SK-N-SH (cell line): ENCODE measurements at regions not wholly inside any gene's neighbourhood (a gene's known extent, or its start where the extent isn't known, plus 50 kb on each side); places are given as distances from the start of the nearest gene placed in this dataset.
A peak's percentile ranks its signal among the peaks of the same experiment; 100 is the strongest.

ENCODE experiments used
- CTCF ChIA-PET: fragments of 300-600, 350-600 bp; formaldehyde crosslinking; extraction: SDS; loops from one replicate; lab custom pipeline; 2021; lab: Yijun Ruan, JAX
- POLR2A ChIA-PET: fragments of 350-600 bp; sonication (Branson Sonifier 250); formaldehyde crosslinking; extraction: SDS; loops from one replicate; lab custom pipeline; 2020; ENCODE audit warnings: antibody characterized with exemption, inconsistent platforms; lab: Yijun Ruan, JAX
- DNase-seq: peaks from one replicate; pipeline ENCODE4 v3.0.0; 2012
- H2AFZ ChIP-seq: fragments of 200-600 bp; sonication (generic); 2 replicates; pipeline ENCODE4 v1.8.1; 2016; ENCODE audit warnings: antibody characterized with exemption, mild to moderate bottlenecking, low read depth
- H3F3A ChIP-seq: fragments of 200-600 bp; sonication (generic); replicated peaks from 2 replicates; pipeline ENCODE3; 2016; ENCODE audit warnings: antibody characterized with exemption, mild to moderate bottlenecking; ENCODE audit not compliant: insufficient read depth
- H3K27ac ChIP-seq, 2 experiments: fragments of 200-500 bp in 1 of 2; fragments of 200-600 bp in 1 of 2; sonication (Bioruptor generic) in 1 of 2; sonication (generic), shearing (Covaris generic) in 1 of 2; 2 replicates each; pipeline versions ENCODE4 v1.5.1 to v1.6.1; 2014 to 2016; ENCODE audit warnings: low read depth in 2 of 2, inconsistent platforms in 1 of 2, low read length in 1 of 2, mild to moderate bottlenecking in 1 of 2, mixed read lengths in 1 of 2
- H3K27me3 ChIP-seq: fragments of 200-600 bp; sonication (generic), shearing (Covaris generic); 2 replicates; pipeline ENCODE4 v1.6.1; 2016; ENCODE audit warnings: mixed run types; ENCODE audit not compliant: insufficient read depth
- H3K36me3 ChIP-seq, 2 experiments: fragments of 200-500 bp in 1 of 2; fragments of 200-600 bp in 1 of 2; sonication (Bioruptor generic) in 1 of 2; sonication (generic) in 1 of 2; replicated peaks in 1 of 2; 2 replicates each; pipeline versions ENCODE3 to v1.5.1; 2014 to 2016; ENCODE audit warnings: low read length in 1 of 2, mild to moderate bottlenecking in 1 of 2; ENCODE audit not compliant: insufficient read depth in 2 of 2, control insufficient read depth in 1 of 2
- H3K4me1 ChIP-seq, 2 experiments: fragments of 200-500 bp in 1 of 2; fragments of 200-600 bp in 1 of 2; sonication (Bioruptor generic) in 1 of 2; sonication (generic), shearing (Covaris generic) in 1 of 2; 2 replicates each; pipeline versions ENCODE4 v1.5.1 to v1.6.1; 2014 to 2016; ENCODE audit warnings: low read depth in 1 of 2, low read length in 1 of 2, mixed run types in 1 of 2; ENCODE audit not compliant: insufficient read depth in 2 of 2, control insufficient read depth in 1 of 2
- H3K4me2 ChIP-seq: fragments of 200-600 bp; sonication (generic), shearing (Covaris generic); 2 replicates; pipeline ENCODE4 v1.6.1; 2017; ENCODE audit warnings: mixed run types
- H3K4me3 ChIP-seq, 2 experiments: fragments of 200-500 bp in 1 of 2; fragments of 200-600 bp in 1 of 2; sonication (Bioruptor generic) in 1 of 2; sonication (generic), shearing (Covaris generic) in 1 of 2; 2 replicates each; pipeline versions ENCODE4 v1.5.1 to v1.8.1; 2014 to 2016; ENCODE audit warnings: low read depth in 2 of 2, inconsistent platforms in 1 of 2, low read length in 1 of 2, mild to moderate bottlenecking in 1 of 2, mixed read lengths in 1 of 2, moderate library complexity in 1 of 2
- H3K79me2 ChIP-seq: fragments of 200-600 bp; sonication (generic); 2 replicates; pipeline ENCODE4 v1.8.1; 2017; ENCODE audit warnings: mild to moderate bottlenecking; ENCODE audit not compliant: insufficient read depth
- H3K9ac ChIP-seq: fragments of 200-600 bp; sonication (generic); 2 replicates; pipeline ENCODE4 v1.6.1; 2017; ENCODE audit warnings: mixed run types
- H3K9me2 ChIP-seq: fragments of 200-600 bp; sonication (generic); 2 replicates; pipeline ENCODE4 v1.6.1; 2017; ENCODE audit warnings: mixed run types
- H3K9me3 ChIP-seq: fragments of 200-600 bp; sonication (generic); 2 replicates; pipeline ENCODE4 v1.6.1; 2017; ENCODE audit warnings: mixed run types, mild to moderate bottlenecking, moderate library complexity
- H4K20me1 ChIP-seq: fragments of 200-600 bp; sonication (generic); 2 replicates; pipeline ENCODE4 v1.6.1; 2017; ENCODE audit warnings: mild to moderate bottlenecking, mixed run types; ENCODE audit not compliant: insufficient read depth
- CHD2 ChIP-seq: fragments of 150-350 bp; IDR thresholded peaks from 2 replicates; pipeline ENCODE4 v1.6.1; 2018; ENCODE audit warnings: low read length; ENCODE audit not compliant: partially characterized antibody
- CTCF ChIP-seq: fragments of 200-600 bp; sonication (generic); IDR thresholded peaks from 2 replicates; pipeline ENCODE4 v1.6.1; 2017; ENCODE audit warnings: antibody characterized with exemption, mild to moderate bottlenecking, moderate library complexity
- ELF1 ChIP-seq: IDR thresholded peaks from 2 replicates; pipeline ENCODE4 v1.4.0; 2012
- EP300 ChIP-seq, 2 experiments: IDR thresholded peaks; 2 replicates each; pipeline versions ENCODE4 v1.4.0 to v1.6.1; 2012; ENCODE audit warnings: borderline replicate concordance in 1 of 2, low read depth in 1 of 2, low read length in 1 of 2
- FOSL2 ChIP-seq: IDR thresholded peaks from 2 replicates; pipeline ENCODE4 v1.4.0; 2012; ENCODE audit warnings: low read depth, mild to moderate bottlenecking, moderate library complexity, borderline replicate concordance
- GATA2 ChIP-seq: sonication (generic); formaldehyde crosslinking; IDR thresholded peaks from 2 replicates; pipeline ENCODE4 v1.5.0; 2020; ENCODE audit warnings: mild to moderate bottlenecking, missing genetic modification reagents
- NFIC ChIP-seq: IDR thresholded peaks from 2 replicates; pipeline ENCODE4 v1.4.0; 2012; ENCODE audit warnings: borderline replicate concordance
- POLR2AphosphoS5 ChIP-seq: IDR thresholded peaks from 2 replicates; pipeline ENCODE4 v1.6.1; 2012; ENCODE audit warnings: low read depth, low read length
- RAD21 ChIP-seq: IDR thresholded peaks from 2 replicates; pipeline ENCODE4 v1.6.1; 2012; ENCODE audit warnings: mild to moderate bottlenecking, low read length
- RXRA ChIP-seq: IDR thresholded peaks from 2 replicates; pipeline ENCODE4 v1.4.0; 2012; ENCODE audit warnings: low read depth, mild to moderate bottlenecking, borderline replicate concordance
- SIN3A ChIP-seq: IDR thresholded peaks from 2 replicates; pipeline ENCODE4 v1.6.1; 2012; ENCODE audit warnings: low read depth, mild to moderate bottlenecking, low read length, moderate library complexity, borderline replicate concordance
- SMC3 ChIP-seq: IDR thresholded peaks from 2 replicates; pipeline ENCODE4 v1.6.1; 2012; ENCODE audit warnings: low read depth, low read length, improper control_type of control experiment
- TCF12 ChIP-seq: IDR thresholded peaks from 2 replicates; pipeline ENCODE4 v1.4.0; 2012
- TEAD4 ChIP-seq: IDR thresholded peaks from 2 replicates; pipeline ENCODE4 v1.4.0; 2012; ENCODE audit warnings: mild to moderate bottlenecking, borderline replicate concordance; ENCODE audit not compliant: insufficient read depth
- YY1 ChIP-seq: IDR thresholded peaks from 2 replicates; pipeline ENCODE4 v1.4.0; 2012; ENCODE audit warnings: low read depth, mild to moderate bottlenecking
- WGBS: methylation state at CpG from one replicate; pipeline ENCODE4 v1.1.6; 2017; ENCODE audit warnings: low lambda C conversion rate; 5-methylcytosine and 5-hydroxymethylcytosine counted together
- TF ChIP-seq, protein P1 (sequence below): IDR thresholded peaks from 2 replicates; pipeline ENCODE4 v1.4.0; 2012; ENCODE audit warnings: low read depth
- TF ChIP-seq, protein P2 (sequence below): IDR thresholded peaks from 2 replicates; pipeline ENCODE4 v1.4.0; 2012; ENCODE audit warnings: low read depth, borderline replicate concordance
- TF ChIP-seq, protein P3 (sequence below): IDR thresholded peaks from 2 replicates; pipeline ENCODE4 v1.6.1; 2012; ENCODE audit warnings: mild to moderate bottlenecking, low read depth, low read length, moderate library complexity

GRCh38 chr4:127238956-127239475, 393.7 kb upstream of the INTU start:
- H3K4me2 ChIP-seq: no peak overlapping the region
- H3K9ac ChIP-seq: no peak overlapping the region
- ChIA-PET CTCF (no interaction called here), POLR2A (no interaction called here)
- no peaks in the 10 kb centered on the region for H3K79me2 ChIP-seq
- H3K9me3 ChIP-seq: no peaks in the 10 kb centered on the region
- H3K27me3 ChIP-seq: no peaks in the 10 kb centered on the region
- no peaks in the 10 kb centered on the region for H4K20me1 ChIP-seq
- no peak for DNase-seq
- no peaks in the 10 kb centered on the region for H3F3A ChIP-seq
- 21% methylated on average over 5 of the region's 5 CpGs for WGBS
- no peak overlapping the region; a peak in 1 of 4 replicates for H3K27ac ChIP-seq
- H3K9me2 ChIP-seq: no peaks in the 10 kb centered on the region
- TF ChIP-seq TCF12: no peak
- H3K4me3 ChIP-seq: no peak overlapping the region
- no peaks in the 10 kb centered on the region for H3K36me3 ChIP-seq
- peaks cover 0 to 13% of the 10 kb centered on the region in 2 experiments; a peak in 2 of 4 replicates for H3K4me1 ChIP-seq
- H2AFZ ChIP-seq: peak overlapping the region; percentile 59; the same call in 1 of the 2 replicates

GRCh38 chr4:127239902-127240763, 392.6 kb upstream of the INTU start:
- no peak overlapping the region for H3K9ac ChIP-seq
- DNase-seq: peak; percentile 22
- ChIA-PET CTCF (no interaction called here), POLR2A (no interaction called here)
- no peaks in the 10 kb centered on the region for H3K9me3 ChIP-seq
- H3K4me2 ChIP-seq: no peak overlapping the region
- 9% methylated on average over 7 of the region's 7 CpGs for WGBS
- H3K4me1 ChIP-seq: peaks cover 0 to 13% of the 10 kb centered on the region in 2 experiments; a peak in 2 of 4 replicates
- H4K20me1 ChIP-seq: no peaks in the 10 kb centered on the region
- peak overlapping the region in 1 of 2 experiments; percentile 53; a peak in 1 of 4 replicates for H3K27ac ChIP-seq
- H3K79me2 ChIP-seq: no peaks in the 10 kb centered on the region
- H3K9me2 ChIP-seq: no peaks in the 10 kb centered on the region
- H3K4me3 ChIP-seq: no peak overlapping the region
- no peaks in the 10 kb centered on the region for H3K36me3 ChIP-seq
- H3F3A ChIP-seq: no peaks in the 10 kb centered on the region
- H2AFZ ChIP-seq: no peak overlapping the region
- no peaks in the 10 kb centered on the region for H3K27me3 ChIP-seq
- TF ChIP-seq GATA2: peak; percentile 76
- TF ChIP-seq, protein P1, sequence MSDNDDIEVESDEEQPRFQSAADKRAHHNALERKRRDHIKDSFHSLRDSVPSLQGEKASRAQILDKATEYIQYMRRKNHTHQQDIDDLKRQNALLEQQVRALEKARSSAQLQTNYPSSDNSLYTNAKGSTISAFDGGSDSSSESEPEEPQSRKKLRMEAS: no peak
- TF ChIP-seq EP300 (IDR thresholded peaks at IDR 0.05; ENCODE audit: borderline replicate concordance in 1 of 2, low read depth in 1 of 2, low read length in 1 of 2): peak in 1 of 2 experiments; percentile 67; a peak in 1 of 4 replicates
- TF ChIP-seq ELF1: no peak
- no peak for TF ChIP-seq CHD2
- TF ChIP-seq POLR2AphosphoS5: no peak
- no peak for TF ChIP-seq SMC3
- peak; percentile 48; the same call in 1 of the 2 replicates for TF ChIP-seq TCF12
- TF ChIP-seq YY1: no peak
- TF ChIP-seq, protein P2, sequence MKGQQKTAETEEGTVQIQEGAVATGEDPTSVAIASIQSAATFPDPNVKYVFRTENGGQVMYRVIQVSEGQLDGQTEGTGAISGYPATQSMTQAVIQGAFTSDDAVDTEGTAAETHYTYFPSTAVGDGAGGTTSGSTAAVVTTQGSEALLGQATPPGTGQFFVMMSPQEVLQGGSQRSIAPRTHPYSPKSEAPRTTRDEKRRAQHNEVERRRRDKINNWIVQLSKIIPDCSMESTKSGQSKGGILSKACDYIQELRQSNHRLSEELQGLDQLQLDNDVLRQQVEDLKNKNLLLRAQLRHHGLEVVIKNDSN: no peak
- no peak for TF ChIP-seq FOSL2
- TF ChIP-seq RXRA: no peak
- TF ChIP-seq, protein P3, sequence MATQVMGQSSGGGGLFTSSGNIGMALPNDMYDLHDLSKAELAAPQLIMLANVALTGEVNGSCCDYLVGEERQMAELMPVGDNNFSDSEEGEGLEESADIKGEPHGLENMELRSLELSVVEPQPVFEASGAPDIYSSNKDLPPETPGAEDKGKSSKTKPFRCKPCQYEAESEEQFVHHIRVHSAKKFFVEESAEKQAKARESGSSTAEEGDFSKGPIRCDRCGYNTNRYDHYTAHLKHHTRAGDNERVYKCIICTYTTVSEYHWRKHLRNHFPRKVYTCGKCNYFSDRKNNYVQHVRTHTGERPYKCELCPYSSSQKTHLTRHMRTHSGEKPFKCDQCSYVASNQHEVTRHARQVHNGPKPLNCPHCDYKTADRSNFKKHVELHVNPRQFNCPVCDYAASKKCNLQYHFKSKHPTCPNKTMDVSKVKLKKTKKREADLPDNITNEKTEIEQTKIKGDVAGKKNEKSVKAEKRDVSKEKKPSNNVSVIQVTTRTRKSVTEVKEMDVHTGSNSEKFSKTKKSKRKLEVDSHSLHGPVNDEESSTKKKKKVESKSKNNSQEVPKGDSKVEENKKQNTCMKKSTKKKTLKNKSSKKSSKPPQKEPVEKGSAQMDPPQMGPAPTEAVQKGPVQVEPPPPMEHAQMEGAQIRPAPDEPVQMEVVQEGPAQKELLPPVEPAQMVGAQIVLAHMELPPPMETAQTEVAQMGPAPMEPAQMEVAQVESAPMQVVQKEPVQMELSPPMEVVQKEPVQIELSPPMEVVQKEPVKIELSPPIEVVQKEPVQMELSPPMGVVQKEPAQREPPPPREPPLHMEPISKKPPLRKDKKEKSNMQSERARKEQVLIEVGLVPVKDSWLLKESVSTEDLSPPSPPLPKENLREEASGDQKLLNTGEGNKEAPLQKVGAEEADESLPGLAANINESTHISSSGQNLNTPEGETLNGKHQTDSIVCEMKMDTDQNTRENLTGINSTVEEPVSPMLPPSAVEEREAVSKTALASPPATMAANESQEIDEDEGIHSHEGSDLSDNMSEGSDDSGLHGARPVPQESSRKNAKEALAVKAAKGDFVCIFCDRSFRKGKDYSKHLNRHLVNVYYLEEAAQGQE: no peak
- no peak for TF ChIP-seq TEAD4
- no peak for TF ChIP-seq RAD21
- no peak for TF ChIP-seq NFIC
- no peak for TF ChIP-seq SIN3A
- no peak for TF ChIP-seq CTCF
